HFF-Myc (cell line): ENCODE measurements at regions not wholly inside any gene's neighbourhood (a gene's known extent, or its start where the extent isn't known, plus 50 kb on each side); places are given as distances from the start of the nearest gene placed in this dataset.
"Not testable (repeated sequence)": the region's sequence is repeated elsewhere in the genome, so short reads cannot be mapped to it uniquely, and the experiment has no call there.

Experiments used
- DNase-seq: peaks from one replicate; pipeline ENCODE4 v3.0.0-alpha.2; 2011; ENCODE audit warnings: low read depth; ENCODE audit errors: extremely low read depth
- H3K4me3 ChIP-seq: replicated peaks from 2 replicates; pipeline ENCODE4 v1.5.1; 2011; ENCODE audit warnings: low read depth, mild to moderate bottlenecking, control low read depth, low read length
- TF ChIP-seq, protein P1 (sequence below): IDR thresholded peaks from 2 replicates; pipeline ENCODE4 v1.5.1; 2012; ENCODE audit warnings: mild to moderate bottlenecking, low read depth, low read length, control low read depth; ENCODE audit errors: missing control alignments

DNA sequence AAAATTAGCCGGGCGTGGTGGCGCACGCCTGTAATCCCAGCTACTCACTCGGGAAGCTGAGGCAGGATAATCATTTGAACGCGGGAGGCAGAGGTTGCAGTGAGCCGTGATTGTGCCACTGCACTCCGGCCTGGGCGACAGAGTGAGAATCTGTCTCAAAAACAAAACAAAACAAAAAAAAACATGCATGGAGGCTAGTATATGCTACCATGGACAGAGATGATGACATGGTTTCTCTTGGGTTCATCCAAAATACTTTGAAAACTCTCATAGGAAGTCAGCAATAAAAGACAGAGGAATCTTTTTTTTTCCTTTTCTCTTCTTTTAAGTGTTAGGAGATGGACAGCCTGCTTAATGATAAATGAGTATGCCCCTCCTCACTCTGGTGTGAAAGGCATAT, 137.7 kb upstream of the MB21D2 start:
- no peak overlapping the region for H3K4me3 ChIP-seq
- TF ChIP-seq, protein P1, sequence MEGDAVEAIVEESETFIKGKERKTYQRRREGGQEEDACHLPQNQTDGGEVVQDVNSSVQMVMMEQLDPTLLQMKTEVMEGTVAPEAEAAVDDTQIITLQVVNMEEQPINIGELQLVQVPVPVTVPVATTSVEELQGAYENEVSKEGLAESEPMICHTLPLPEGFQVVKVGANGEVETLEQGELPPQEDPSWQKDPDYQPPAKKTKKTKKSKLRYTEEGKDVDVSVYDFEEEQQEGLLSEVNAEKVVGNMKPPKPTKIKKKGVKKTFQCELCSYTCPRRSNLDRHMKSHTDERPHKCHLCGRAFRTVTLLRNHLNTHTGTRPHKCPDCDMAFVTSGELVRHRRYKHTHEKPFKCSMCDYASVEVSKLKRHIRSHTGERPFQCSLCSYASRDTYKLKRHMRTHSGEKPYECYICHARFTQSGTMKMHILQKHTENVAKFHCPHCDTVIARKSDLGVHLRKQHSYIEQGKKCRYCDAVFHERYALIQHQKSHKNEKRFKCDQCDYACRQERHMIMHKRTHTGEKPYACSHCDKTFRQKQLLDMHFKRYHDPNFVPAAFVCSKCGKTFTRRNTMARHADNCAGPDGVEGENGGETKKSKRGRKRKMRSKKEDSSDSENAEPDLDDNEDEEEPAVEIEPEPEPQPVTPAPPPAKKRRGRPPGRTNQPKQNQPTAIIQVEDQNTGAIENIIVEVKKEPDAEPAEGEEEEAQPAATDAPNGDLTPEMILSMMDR = no peak
- no peak for DNase-seq

DNA sequence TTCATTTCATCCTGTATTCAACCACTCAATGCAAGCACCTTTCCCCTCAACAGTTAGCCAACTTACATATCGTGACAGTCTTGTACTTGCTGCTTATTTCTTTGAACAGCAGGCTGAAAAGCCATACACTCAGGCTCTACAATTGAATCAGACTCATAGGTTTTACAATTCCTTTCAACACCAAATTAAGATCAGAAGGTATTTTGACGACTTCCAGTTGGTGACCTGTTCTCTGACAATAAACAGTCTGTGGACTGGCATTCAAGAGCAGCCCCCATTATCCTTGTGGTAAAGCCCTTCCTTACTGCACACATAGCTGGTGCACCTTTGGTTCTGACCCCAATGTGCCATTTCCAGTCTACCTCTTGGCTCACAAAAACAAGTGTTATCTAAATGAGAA, 140.0 kb upstream of the MB21D2 start:
- TF ChIP-seq, protein P1 = no peak
- DNase-seq = no peak
- no peak overlapping the region for H3K4me3 ChIP-seq

DNA sequence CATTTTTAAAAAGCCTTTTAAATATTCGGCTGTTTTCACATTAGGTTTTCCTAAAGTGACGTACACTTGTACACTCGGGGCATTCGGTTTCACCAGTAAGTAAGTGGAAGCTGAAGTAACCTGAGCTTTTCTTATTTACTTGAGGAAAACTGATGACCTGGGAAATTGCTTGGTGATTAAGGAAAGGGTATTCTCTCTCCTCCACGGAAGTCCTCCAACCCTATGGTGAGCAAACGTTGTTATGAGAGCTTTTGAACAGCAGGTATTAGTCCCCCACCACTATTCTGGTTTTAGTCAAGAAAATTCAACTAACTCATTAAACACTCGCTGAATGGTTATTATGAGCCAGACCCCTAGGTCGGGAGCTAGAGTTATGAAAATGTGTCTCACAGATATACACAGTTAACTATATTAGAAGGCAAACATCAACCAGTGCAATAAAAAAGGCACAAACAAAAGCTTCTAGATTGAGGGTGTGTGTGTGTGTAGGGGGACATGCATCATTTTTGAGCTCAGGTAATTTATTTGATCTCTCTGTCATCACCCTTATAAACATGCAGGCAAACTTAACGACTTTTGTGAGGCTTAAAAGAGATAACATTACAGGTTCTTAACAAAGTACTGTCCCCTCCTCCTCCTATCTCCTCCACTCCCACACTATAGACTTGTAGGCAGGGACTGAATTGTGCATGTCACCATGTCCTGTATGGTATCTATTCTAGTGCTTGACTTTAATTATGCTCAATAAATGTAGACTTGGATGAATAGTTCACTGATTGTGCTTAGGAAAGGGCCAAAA, 143.3 kb upstream of the MB21D2 start:
- TF ChIP-seq, protein P1 = no peak
- H3K4me3 ChIP-seq = no peak overlapping the region
- no peak for DNase-seq

DNA sequence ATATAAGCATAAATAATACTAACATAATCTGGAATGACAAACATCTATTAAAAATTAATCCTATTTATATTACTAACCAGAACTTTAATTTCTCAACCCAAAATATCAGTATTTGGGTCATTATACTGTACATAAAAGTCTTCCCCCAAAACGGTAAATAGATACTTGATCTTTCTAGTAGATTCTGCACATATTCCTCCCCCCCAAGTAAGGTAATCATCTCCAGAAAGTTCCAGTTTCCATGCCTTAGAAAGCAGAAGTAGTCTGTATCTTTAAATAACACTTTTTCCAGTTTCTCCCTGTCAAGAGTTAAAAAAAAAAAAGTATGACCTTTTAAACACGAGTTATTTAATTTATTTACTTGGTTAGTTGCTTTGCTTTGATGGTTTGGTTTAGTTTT, 150.7 kb upstream of the MB21D2 start:
- TF ChIP-seq, protein P1 = no peak

DNA sequence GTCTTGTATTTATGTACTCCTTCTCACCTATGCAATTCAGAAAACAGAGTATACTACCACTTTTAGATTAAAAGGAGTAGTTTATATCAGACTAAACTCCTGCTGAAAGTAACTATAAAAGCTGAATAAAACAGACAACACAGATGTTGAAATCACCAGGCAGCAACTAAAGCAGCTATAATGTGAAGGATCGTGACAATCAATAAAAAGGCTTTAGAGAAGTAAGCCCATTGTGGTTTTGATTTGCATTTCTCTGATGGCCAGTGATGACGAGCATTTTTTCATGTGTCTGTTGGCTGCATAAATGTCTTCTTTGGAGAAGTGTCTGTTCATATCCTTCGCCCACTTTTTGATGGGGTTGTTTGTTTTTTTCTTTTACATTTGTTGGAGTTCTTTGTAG, 152.1 kb upstream of the MB21D2 start:
- H3K4me3 ChIP-seq, DNase-seq: not testable (repeated sequence)

More for the DNA sequence above, 150.7 kb upstream of the MB21D2 start:
- no peak for DNase-seq
- no peak overlapping the region for H3K4me3 ChIP-seq

DNA sequence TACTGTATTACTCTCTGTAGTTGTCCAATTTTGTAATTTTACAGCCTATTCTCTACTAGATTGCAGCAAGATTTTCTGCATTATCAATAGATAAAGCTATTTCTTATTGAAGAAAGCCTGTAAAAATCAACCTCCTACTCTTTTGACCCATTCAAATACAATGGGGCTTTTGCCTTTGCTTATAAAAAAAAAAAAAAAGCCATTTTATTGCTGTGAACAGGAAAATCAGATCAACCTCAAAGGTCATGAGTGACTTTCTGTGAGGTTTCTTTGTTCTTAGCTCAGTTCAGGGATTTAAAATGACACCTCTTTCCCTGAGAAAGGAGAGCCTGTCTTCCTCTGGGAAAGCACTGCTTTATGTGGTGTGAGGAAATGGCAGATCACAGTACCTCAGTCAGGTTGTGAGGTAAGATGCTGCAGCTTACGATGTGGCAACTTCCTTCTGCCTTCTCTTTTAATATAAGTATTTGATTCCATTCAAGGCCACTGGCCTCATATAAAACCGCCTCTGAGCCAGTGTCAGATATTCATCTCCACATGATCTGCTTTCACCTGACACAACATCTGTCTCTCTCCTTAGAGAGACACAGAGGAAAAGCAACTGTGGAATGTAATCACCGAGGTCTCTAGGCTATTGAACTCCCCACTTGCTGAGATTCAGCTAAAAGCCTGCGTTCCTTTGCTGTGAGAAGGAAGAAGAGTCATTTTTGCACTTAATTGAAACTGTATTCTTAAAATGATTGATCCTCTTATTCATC, 161.5 kb upstream of the MB21D2 start:
- TF ChIP-seq, protein P1 = no peak
- no peak overlapping the region for H3K4me3 ChIP-seq
- no peak for DNase-seq

DNA sequence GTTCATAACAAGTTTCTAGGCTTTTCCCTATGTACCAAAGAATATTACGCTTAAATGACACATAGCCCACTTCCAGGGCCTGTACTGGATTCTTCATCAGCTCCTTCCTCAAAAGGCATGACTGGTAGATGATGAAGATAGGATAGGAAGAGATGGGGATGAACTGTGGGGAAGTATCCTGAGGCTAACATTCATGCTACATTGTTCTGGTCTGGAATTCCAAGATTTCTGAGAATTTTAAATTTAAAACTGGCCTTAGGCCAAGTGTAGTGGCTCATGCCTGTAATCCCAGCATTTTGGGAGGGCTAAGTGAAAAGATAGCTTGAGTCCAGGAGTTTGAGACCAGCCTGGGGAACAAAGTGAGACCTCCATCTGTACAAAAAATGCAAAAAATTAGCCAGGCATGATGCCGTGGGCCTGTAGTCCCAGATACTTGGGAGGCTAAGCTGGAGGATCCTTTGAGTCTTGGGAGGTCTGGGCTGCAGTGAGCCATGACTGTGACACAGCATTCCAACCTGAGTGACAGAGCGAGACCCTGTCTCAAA, 160.1 kb upstream of the PLAAT1 start:
- TF ChIP-seq, protein P1 = no peak
- no peak for DNase-seq
- no peak overlapping the region for H3K4me3 ChIP-seq
